ENCODE measurements at regions not wholly inside any gene's neighbourhood (a gene's known extent, or its start where the extent isn't known, plus 50 kb on each side); places are given as distances from the start of the nearest gene placed in this dataset.

GRCh38 chr1:98493469-98493868, 168.1 kb upstream of the SNX7 start:
- no peak for ATAC-seq
- DNase-seq = no peak
- intact Hi-C loops (cut with micrococcal nuclease) = no loop called here

GRCh38 chr1:98490099-98490498, 171.4 kb upstream of the SNX7 start:
- ATAC-seq (no peak), DNase-seq (no peak)
- intact Hi-C loops (cut with micrococcal nuclease) = no loop called here

GRCh38 chr1:98487620-98488019, 173.9 kb upstream of the SNX7 start:
- ATAC-seq (no peak), DNase-seq (no peak)
- intact Hi-C loops (cut with micrococcal nuclease) = no loop called here

GRCh38 chr1:98482611-98483010, 178.9 kb upstream of the SNX7 start:
- intact Hi-C loops (cut with micrococcal nuclease) = no loop called here
- ATAC-seq (no peak), DNase-seq (no peak)

GRCh38 chr1:98480271-98480670, 181.2 kb upstream of the SNX7 start:
- intact Hi-C loops (cut with micrococcal nuclease) = no loop called here
- no peak for ATAC-seq
- no peak for DNase-seq

- no peak for DNase-seq
- intact Hi-C loops (cut with micrococcal nuclease) = no loop called here
- ATAC-seq = no peak
Observed at GRCh38 chr1:98478121-98478520, 183.4 kb upstream of the SNX7 start.

GRCh38 chr1:98472878-98473277, 188.6 kb upstream of the SNX7 start:
- intact Hi-C loops (cut with micrococcal nuclease) = no loop called here
- DNase-seq (no peak), ATAC-seq (no peak)

- DNase-seq = no peak
- intact Hi-C loops (cut with micrococcal nuclease) = no loop called here
- no peak for ATAC-seq
Observed at GRCh38 chr1:98471633-98472032, 189.9 kb upstream of the SNX7 start.

- intact Hi-C loops (cut with micrococcal nuclease) = no loop called here
- no peak for ATAC-seq
- DNase-seq = no peak
Observed at GRCh38 chr1:98468111-98468717, 193.3 kb upstream of the SNX7 start.

- ATAC-seq (no peak), DNase-seq (no peak)
- intact Hi-C loops (cut with micrococcal nuclease) = no loop called here
Observed at GRCh38 chr1:98467586-98467985, 193.9 kb upstream of the SNX7 start.

- intact Hi-C loops (cut with micrococcal nuclease) = no loop called here
- no peak for ATAC-seq
- DNase-seq = no peak
Observed at GRCh38 chr1:98467122-98467521, 194.4 kb upstream of the SNX7 start.

- DNase-seq (no peak), ATAC-seq (no peak)
- intact Hi-C loops (cut with micrococcal nuclease) = no loop called here
Observed at GRCh38 chr1:98461873-98462385, 199.6 kb upstream of the SNX7 start.

- intact Hi-C loops (cut with micrococcal nuclease) = no loop called here
- ATAC-seq (no peak), DNase-seq (no peak)
Observed at GRCh38 chr1:98460136-98460535, 201.4 kb upstream of the SNX7 start.

GRCh38 chr1:98459486-98459870, 202.0 kb upstream of the SNX7 start:
- DNase-seq (no peak), ATAC-seq (no peak)
- intact Hi-C loops (cut with micrococcal nuclease) = no loop called here

- intact Hi-C loops (cut with micrococcal nuclease) = no loop called here
- ATAC-seq (no peak), DNase-seq (no peak)
Observed at GRCh38 chr1:98458511-98459485, 202.7 kb upstream of the SNX7 start.

GRCh38 chr1:98457248-98457647, 204.3 kb upstream of the SNX7 start:
- DNase-seq (no peak), ATAC-seq (no peak)
- intact Hi-C loops (cut with micrococcal nuclease) = no loop called here

GRCh38 chr1:98454666-98455065, 206.9 kb upstream of the SNX7 start:
- intact Hi-C loops (cut with micrococcal nuclease) = no loop called here
- DNase-seq = no peak
- no peak for ATAC-seq

- intact Hi-C loops (cut with micrococcal nuclease) = no loop called here
Observed at GRCh38 chr1:98453066-98453465, 208.5 kb upstream of the SNX7 start.

GRCh38 chr1:98452162-98452561, 209.4 kb upstream of the SNX7 start:
- no peak for ATAC-seq
- DNase-seq = no peak
- intact Hi-C loops (cut with micrococcal nuclease) = no loop called here

More at GRCh38 chr1:98453066-98453465, 208.5 kb upstream of the SNX7 start:
- ATAC-seq (no peak), DNase-seq (no peak)

GRCh38 chr1:98441281-98441680, 220.2 kb upstream of the SNX7 start:
- DNase-seq = no peak
- intact Hi-C loops (cut with micrococcal nuclease) = no loop called here
- no peak for ATAC-seq

GRCh38 chr1:98439471-98439870, 222.1 kb upstream of the SNX7 start:
- intact Hi-C loops (cut with micrococcal nuclease) = no loop called here
- ATAC-seq = no peak
- DNase-seq = no peak

All from left ventricle myocardium superior (tissue), 1 donor.